SK-N-SH (cell line): ENCODE measurements at regions not wholly inside any gene's neighbourhood (a gene's known extent, or its start where the extent isn't known, plus 50 kb on each side); places are given as distances from the start of the nearest gene placed in this dataset.

ENCODE experiments used
- CTCF ChIA-PET: fragments of 300-600, 350-600 bp; formaldehyde crosslinking; extraction: SDS; loops from one replicate; lab custom pipeline; 2021; lab: Yijun Ruan, JAX
- POLR2A ChIA-PET: fragments of 350-600 bp; sonication (Branson Sonifier 250); formaldehyde crosslinking; extraction: SDS; loops from one replicate; lab custom pipeline; 2020; ENCODE audit warnings: antibody characterized with exemption, inconsistent platforms; lab: Yijun Ruan, JAX
- DNase-seq: peaks from one replicate; pipeline ENCODE4 v3.0.0; 2012
- H2AFZ ChIP-seq: fragments of 200-600 bp; sonication (generic); 2 replicates; pipeline ENCODE4 v1.8.1; 2016; ENCODE audit warnings: antibody characterized with exemption, mild to moderate bottlenecking, low read depth
- H3F3A ChIP-seq: fragments of 200-600 bp; sonication (generic); replicated peaks from 2 replicates; pipeline ENCODE3; 2016; ENCODE audit warnings: antibody characterized with exemption, mild to moderate bottlenecking; ENCODE audit not compliant: insufficient read depth
- H3K27ac ChIP-seq, 2 experiments: fragments of 200-500 bp in 1 of 2; fragments of 200-600 bp in 1 of 2; sonication (Bioruptor generic) in 1 of 2; sonication (generic), shearing (Covaris generic) in 1 of 2; 2 replicates each; pipeline versions ENCODE4 v1.5.1 to v1.6.1; 2014 to 2016; ENCODE audit warnings: low read depth in 2 of 2, inconsistent platforms in 1 of 2, low read length in 1 of 2, mild to moderate bottlenecking in 1 of 2, mixed read lengths in 1 of 2
- H3K27me3 ChIP-seq: fragments of 200-600 bp; sonication (generic), shearing (Covaris generic); 2 replicates; pipeline ENCODE4 v1.6.1; 2016; ENCODE audit warnings: mixed run types; ENCODE audit not compliant: insufficient read depth
- H3K36me3 ChIP-seq, 2 experiments: fragments of 200-500 bp in 1 of 2; fragments of 200-600 bp in 1 of 2; sonication (Bioruptor generic) in 1 of 2; sonication (generic) in 1 of 2; replicated peaks in 1 of 2; 2 replicates each; pipeline versions ENCODE3 to v1.5.1; 2014 to 2016; ENCODE audit warnings: low read length in 1 of 2, mild to moderate bottlenecking in 1 of 2; ENCODE audit not compliant: insufficient read depth in 2 of 2, control insufficient read depth in 1 of 2
- H3K4me1 ChIP-seq, 2 experiments: fragments of 200-500 bp in 1 of 2; fragments of 200-600 bp in 1 of 2; sonication (Bioruptor generic) in 1 of 2; sonication (generic), shearing (Covaris generic) in 1 of 2; 2 replicates each; pipeline versions ENCODE4 v1.5.1 to v1.6.1; 2014 to 2016; ENCODE audit warnings: low read depth in 1 of 2, low read length in 1 of 2, mixed run types in 1 of 2; ENCODE audit not compliant: insufficient read depth in 2 of 2, control insufficient read depth in 1 of 2
- H3K4me2 ChIP-seq: fragments of 200-600 bp; sonication (generic), shearing (Covaris generic); 2 replicates; pipeline ENCODE4 v1.6.1; 2017; ENCODE audit warnings: mixed run types
- H3K4me3 ChIP-seq, 2 experiments: fragments of 200-500 bp in 1 of 2; fragments of 200-600 bp in 1 of 2; sonication (Bioruptor generic) in 1 of 2; sonication (generic), shearing (Covaris generic) in 1 of 2; 2 replicates each; pipeline versions ENCODE4 v1.5.1 to v1.8.1; 2014 to 2016; ENCODE audit warnings: low read depth in 2 of 2, inconsistent platforms in 1 of 2, low read length in 1 of 2, mild to moderate bottlenecking in 1 of 2, mixed read lengths in 1 of 2, moderate library complexity in 1 of 2
- H3K79me2 ChIP-seq: fragments of 200-600 bp; sonication (generic); 2 replicates; pipeline ENCODE4 v1.8.1; 2017; ENCODE audit warnings: mild to moderate bottlenecking; ENCODE audit not compliant: insufficient read depth
- H3K9ac ChIP-seq: fragments of 200-600 bp; sonication (generic); 2 replicates; pipeline ENCODE4 v1.6.1; 2017; ENCODE audit warnings: mixed run types
- H3K9me2 ChIP-seq: fragments of 200-600 bp; sonication (generic); 2 replicates; pipeline ENCODE4 v1.6.1; 2017; ENCODE audit warnings: mixed run types
- H3K9me3 ChIP-seq: fragments of 200-600 bp; sonication (generic); 2 replicates; pipeline ENCODE4 v1.6.1; 2017; ENCODE audit warnings: mixed run types, mild to moderate bottlenecking, moderate library complexity
- H4K20me1 ChIP-seq: fragments of 200-600 bp; sonication (generic); 2 replicates; pipeline ENCODE4 v1.6.1; 2017; ENCODE audit warnings: mild to moderate bottlenecking, mixed run types; ENCODE audit not compliant: insufficient read depth
- CHD2 ChIP-seq: fragments of 150-350 bp; IDR thresholded peaks from 2 replicates; pipeline ENCODE4 v1.6.1; 2018; ENCODE audit warnings: low read length; ENCODE audit not compliant: partially characterized antibody
- ELF1 ChIP-seq: IDR thresholded peaks from 2 replicates; pipeline ENCODE4 v1.4.0; 2012
- FOSL2 ChIP-seq: IDR thresholded peaks from 2 replicates; pipeline ENCODE4 v1.4.0; 2012; ENCODE audit warnings: low read depth, mild to moderate bottlenecking, moderate library complexity, borderline replicate concordance
- FOXJ3 ChIP-seq: sonication (generic); formaldehyde crosslinking; IDR thresholded peaks from 2 replicates; pipeline ENCODE4 v1.5.1; 2020; ENCODE audit warnings: mild to moderate bottlenecking, missing genetic modification reagents
- GABPA ChIP-seq: IDR thresholded peaks from 2 replicates; pipeline ENCODE4 v1.4.0; 2012; ENCODE audit warnings: low read depth, mild to moderate bottlenecking
- GATA2 ChIP-seq: sonication (generic); formaldehyde crosslinking; IDR thresholded peaks from 2 replicates; pipeline ENCODE4 v1.5.0; 2020; ENCODE audit warnings: mild to moderate bottlenecking, missing genetic modification reagents
- JUND ChIP-seq: IDR thresholded peaks from 2 replicates; pipeline ENCODE4 v1.4.0; 2012
- MAX ChIP-seq: IDR thresholded peaks from 2 replicates; pipeline ENCODE4 v1.4.0; 2012; ENCODE audit warnings: low read depth
- MEF2A ChIP-seq: IDR thresholded peaks from 2 replicates; pipeline ENCODE4 v1.4.0; 2012; ENCODE audit warnings: low read depth, borderline replicate concordance
- MXI1 ChIP-seq: IDR thresholded peaks from 2 replicates; pipeline ENCODE4 v1.6.1; 2012; ENCODE audit warnings: mild to moderate bottlenecking, low read depth, low read length, improper control_type of control experiment
- NFIC ChIP-seq: IDR thresholded peaks from 2 replicates; pipeline ENCODE4 v1.4.0; 2012; ENCODE audit warnings: borderline replicate concordance
- POLR2AphosphoS5 ChIP-seq: IDR thresholded peaks from 2 replicates; pipeline ENCODE4 v1.6.1; 2012; ENCODE audit warnings: low read depth, low read length
- RAD21 ChIP-seq: IDR thresholded peaks from 2 replicates; pipeline ENCODE4 v1.6.1; 2012; ENCODE audit warnings: mild to moderate bottlenecking, low read length
- RFX5 ChIP-seq: IDR thresholded peaks from 2 replicates; pipeline ENCODE4 v1.6.1; 2012; ENCODE audit warnings: mild to moderate bottlenecking, improper control_type of control experiment, low read length
- WGBS: methylation state at CpG from one replicate; pipeline ENCODE4 v1.1.6; 2017; ENCODE audit warnings: low lambda C conversion rate; 5-methylcytosine and 5-hydroxymethylcytosine counted together
- TF ChIP-seq, protein P1 (sequence below): IDR thresholded peaks from 2 replicates; pipeline ENCODE4 v1.4.0; 2012; ENCODE audit warnings: low read depth, borderline replicate concordance
- TF ChIP-seq, protein P2 (sequence below): fragments of 200-600 bp; sonication (generic); IDR thresholded peaks from 2 replicates; pipeline ENCODE4 v1.6.1; 2017; ENCODE audit warnings: antibody characterized with exemption, mild to moderate bottlenecking, moderate library complexity
- TF ChIP-seq, protein P3 (sequence below): IDR thresholded peaks from 2 replicates; pipeline ENCODE4 v1.6.1; 2012; ENCODE audit warnings: mild to moderate bottlenecking, low read depth, low read length, moderate library complexity
- TF ChIP-seq, protein P4 (sequence below): IDR thresholded peaks from 2 replicates; pipeline ENCODE4 v1.4.0; 2012; ENCODE audit warnings: low read depth, borderline replicate concordance

DNA sequence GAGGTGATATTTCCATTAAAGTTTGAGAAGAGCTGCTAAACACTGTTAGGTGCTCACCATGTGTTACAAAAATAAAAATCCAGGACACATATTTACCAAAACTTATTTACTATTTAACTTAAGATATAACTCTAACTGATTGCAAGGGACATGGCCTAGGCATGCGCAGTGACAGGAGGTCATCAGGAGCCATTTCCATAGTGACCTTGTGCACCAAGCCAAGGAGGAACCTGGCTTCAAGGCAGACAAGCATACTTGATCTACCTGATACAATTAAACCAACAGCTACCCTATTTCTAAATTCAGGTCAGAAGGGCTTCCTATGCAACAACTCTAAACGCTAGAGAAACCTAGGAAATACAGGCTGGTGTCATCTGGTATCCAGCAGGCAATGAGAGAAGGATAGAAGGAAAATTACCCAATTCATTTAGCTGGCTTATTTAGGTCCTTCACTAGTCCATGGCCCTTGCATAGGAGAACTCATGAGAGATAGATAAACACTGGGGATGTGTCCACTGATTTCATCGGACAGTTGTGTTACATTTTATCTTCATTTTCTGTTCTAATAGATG, 134.4 kb downstream of the FOXB1 start:
- POLR2A ChIA-PET = no interaction called here
- Histone ChIP-seq H2AFZ (no peak overlapping the region), H3K4me2 (no peak overlapping the region), H3K4me1 (no peaks in the 10 kb centered on the region), H3K4me3 (no peak overlapping the region), H3K79me2 (no peaks in the 10 kb centered on the region), H3K9ac (no peak overlapping the region), H3F3A (no peaks in the 10 kb centered on the region), H3K27ac (no peak overlapping the region), H4K20me1 (no peaks in the 10 kb centered on the region), H3K36me3 (no peaks in the 10 kb centered on the region), H3K27me3 (peaks cover 27% of the 10 kb centered on the region; the same call in 1 of the 2 replicates), H3K9me2 (no peaks in the 10 kb centered on the region), H3K9me3 (no peaks in the 10 kb centered on the region)
- no peak for DNase-seq
- TF ChIP-seq MXI1 (no peak), RAD21 (no peak), RFX5 (no peak), JUND (no peak), GABPA (no peak), FOXJ3 (no peak), GATA2 (CRISPR knock-in tag) (no peak), MAX (no peak), ELF1 (no peak), FOSL2 (no peak), MEF2A (no peak), CHD2 (no peak), POLR2AphosphoS5 (no peak), NFIC (no peak)
- TF ChIP-seq, protein P1, sequence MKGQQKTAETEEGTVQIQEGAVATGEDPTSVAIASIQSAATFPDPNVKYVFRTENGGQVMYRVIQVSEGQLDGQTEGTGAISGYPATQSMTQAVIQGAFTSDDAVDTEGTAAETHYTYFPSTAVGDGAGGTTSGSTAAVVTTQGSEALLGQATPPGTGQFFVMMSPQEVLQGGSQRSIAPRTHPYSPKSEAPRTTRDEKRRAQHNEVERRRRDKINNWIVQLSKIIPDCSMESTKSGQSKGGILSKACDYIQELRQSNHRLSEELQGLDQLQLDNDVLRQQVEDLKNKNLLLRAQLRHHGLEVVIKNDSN = no peak
- TF ChIP-seq, protein P2, sequence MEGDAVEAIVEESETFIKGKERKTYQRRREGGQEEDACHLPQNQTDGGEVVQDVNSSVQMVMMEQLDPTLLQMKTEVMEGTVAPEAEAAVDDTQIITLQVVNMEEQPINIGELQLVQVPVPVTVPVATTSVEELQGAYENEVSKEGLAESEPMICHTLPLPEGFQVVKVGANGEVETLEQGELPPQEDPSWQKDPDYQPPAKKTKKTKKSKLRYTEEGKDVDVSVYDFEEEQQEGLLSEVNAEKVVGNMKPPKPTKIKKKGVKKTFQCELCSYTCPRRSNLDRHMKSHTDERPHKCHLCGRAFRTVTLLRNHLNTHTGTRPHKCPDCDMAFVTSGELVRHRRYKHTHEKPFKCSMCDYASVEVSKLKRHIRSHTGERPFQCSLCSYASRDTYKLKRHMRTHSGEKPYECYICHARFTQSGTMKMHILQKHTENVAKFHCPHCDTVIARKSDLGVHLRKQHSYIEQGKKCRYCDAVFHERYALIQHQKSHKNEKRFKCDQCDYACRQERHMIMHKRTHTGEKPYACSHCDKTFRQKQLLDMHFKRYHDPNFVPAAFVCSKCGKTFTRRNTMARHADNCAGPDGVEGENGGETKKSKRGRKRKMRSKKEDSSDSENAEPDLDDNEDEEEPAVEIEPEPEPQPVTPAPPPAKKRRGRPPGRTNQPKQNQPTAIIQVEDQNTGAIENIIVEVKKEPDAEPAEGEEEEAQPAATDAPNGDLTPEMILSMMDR = no peak
- TF ChIP-seq, protein P3, sequence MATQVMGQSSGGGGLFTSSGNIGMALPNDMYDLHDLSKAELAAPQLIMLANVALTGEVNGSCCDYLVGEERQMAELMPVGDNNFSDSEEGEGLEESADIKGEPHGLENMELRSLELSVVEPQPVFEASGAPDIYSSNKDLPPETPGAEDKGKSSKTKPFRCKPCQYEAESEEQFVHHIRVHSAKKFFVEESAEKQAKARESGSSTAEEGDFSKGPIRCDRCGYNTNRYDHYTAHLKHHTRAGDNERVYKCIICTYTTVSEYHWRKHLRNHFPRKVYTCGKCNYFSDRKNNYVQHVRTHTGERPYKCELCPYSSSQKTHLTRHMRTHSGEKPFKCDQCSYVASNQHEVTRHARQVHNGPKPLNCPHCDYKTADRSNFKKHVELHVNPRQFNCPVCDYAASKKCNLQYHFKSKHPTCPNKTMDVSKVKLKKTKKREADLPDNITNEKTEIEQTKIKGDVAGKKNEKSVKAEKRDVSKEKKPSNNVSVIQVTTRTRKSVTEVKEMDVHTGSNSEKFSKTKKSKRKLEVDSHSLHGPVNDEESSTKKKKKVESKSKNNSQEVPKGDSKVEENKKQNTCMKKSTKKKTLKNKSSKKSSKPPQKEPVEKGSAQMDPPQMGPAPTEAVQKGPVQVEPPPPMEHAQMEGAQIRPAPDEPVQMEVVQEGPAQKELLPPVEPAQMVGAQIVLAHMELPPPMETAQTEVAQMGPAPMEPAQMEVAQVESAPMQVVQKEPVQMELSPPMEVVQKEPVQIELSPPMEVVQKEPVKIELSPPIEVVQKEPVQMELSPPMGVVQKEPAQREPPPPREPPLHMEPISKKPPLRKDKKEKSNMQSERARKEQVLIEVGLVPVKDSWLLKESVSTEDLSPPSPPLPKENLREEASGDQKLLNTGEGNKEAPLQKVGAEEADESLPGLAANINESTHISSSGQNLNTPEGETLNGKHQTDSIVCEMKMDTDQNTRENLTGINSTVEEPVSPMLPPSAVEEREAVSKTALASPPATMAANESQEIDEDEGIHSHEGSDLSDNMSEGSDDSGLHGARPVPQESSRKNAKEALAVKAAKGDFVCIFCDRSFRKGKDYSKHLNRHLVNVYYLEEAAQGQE = no peak
- TF ChIP-seq, protein P4, sequence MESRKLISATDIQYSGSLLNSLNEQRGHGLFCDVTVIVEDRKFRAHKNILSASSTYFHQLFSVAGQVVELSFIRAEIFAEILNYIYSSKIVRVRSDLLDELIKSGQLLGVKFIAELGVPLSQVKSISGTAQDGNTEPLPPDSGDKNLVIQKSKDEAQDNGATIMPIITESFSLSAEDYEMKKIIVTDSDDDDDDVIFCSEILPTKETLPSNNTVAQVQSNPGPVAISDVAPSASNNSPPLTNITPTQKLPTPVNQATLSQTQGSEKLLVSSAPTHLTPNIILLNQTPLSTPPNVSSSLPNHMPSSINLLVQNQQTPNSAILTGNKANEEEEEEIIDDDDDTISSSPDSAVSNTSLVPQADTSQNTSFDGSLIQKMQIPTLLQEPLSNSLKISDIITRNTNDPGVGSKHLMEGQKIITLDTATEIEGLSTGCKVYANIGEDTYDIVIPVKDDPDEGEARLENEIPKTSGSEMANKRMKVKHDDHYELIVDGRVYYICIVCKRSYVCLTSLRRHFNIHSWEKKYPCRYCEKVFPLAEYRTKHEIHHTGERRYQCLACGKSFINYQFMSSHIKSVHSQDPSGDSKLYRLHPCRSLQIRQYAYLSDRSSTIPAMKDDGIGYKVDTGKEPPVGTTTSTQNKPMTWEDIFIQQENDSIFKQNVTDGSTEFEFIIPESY = no peak
- WGBS = 19% methylated on average over 3 of the region's 3 CpGs
- CTCF ChIA-PET = interaction anchor here (2.3 kb wide), 1 partner anchor 413 kb away, joined by 7 read pairs; no protein-coding TSS in a partner anchor
